ENCODE measurements at regions not wholly inside any gene's neighbourhood (a gene's known extent, or its start where the extent isn't known, plus 50 kb on each side); places are given as distances from the start of the nearest gene placed in this dataset.

DNA sequence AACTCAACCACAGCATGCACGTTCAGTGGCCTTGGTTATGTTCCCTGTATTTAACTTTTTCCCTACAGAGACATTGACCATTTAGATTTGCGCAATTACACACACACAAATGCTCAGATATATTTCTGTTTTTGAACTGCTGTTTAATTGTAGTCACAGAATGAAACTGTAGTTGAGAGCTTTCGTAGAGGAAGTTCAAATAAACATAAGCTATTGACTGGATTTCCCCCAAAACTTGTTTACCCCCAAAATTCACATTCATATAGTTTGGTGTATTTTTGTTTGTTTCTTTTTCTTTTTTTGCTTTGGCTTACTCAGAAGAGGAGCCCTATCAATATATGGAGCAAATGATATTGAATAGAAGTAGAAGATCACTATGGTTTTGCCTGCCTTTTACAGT is 921.0 kb downstream of the ADGRL2 start:
- DNase-seq = no peak

DNA sequence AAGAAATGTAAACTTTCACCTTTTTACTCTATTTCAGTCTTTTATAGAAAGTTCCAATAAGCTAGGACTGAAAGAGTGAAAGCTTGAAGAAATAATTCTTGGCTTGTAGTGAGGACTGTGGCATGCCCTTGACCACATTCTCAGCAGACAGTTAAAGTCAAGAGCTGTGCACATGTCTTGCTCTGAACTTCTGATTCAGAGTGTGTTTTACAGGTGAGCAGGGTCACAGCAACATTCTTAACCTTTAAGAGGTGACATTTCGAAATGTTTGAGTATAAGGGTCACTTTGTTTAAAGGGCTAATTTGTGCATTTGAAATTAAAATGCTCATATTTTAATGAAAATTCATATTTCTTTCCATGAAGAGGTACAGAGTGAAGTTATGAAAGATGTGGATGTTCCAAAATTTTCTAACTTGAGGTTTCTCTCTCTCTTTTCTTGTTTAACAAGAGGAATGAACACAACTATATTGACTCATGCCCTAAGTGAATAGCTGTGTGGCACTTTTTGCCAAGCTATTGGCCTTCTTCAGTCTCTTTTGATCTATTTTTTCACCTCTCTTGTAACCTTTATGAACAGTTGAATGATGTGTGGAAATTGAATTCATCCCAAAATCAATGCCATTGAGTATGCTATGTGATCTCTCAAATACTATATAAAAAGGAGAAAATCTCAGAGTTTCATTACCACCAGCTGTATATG is 918.1 kb downstream of the ADGRL2 start:
- DNase-seq = no peak

DNA sequence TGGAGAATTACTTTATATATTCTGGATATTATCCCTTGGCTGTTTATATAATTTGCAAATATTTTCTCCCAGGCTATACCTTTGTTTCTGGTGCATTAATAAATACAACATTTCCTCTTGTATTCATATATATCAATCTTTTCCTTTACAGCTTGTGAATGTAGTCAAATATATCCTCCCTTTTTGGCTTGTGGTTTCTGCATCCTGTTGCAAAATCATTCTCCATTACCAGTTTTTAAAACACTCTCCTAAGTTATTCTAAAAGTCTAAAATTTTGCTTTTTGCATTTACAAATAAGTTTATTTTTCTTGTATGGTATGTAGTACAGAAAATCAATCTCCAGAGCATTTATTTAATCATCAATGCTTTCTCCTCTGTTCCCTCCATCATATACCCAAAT is 909.4 kb downstream of the ADGRL2 start:
- no peak for DNase-seq

DNA sequence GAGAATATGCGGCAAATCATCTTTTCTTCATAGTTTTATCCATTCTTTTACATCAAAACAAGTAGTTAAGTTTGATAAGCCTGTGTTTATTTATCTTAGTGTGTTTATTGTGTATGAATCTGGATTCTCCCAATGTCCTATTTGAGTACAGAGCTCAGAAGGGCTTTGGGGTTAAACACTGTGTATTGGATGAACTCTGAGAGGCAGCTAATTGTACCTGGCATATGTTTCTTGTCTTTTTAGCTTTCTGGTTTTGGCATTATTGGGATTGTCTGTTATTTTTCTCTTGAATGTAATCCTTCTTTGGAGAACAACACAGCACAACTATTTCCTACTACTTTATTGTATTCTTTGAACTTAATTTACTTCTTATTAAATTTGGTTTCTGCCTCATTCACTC is 906.9 kb downstream of the ADGRL2 start:
- DNase-seq = no peak

DNA sequence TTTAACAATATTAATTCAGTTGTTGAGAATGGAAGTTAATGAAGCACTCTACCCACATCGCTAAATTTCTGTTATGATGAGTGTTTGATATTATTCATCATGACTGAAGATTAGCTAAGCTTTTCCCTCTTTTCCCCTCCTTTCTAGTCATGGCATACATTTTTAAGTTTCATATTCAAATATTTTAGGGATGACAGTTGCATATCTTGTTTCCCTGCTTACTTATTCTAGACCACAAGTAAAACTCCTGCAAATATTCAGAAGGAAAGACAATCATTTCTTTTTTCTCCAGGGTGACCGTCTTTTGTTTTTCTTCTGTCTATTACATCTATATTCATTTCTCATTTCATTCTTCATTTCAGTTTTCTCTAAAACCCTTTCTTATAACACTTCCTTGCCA is 906.0 kb downstream of the ADGRL2 start:
- no peak for DNase-seq

DNA sequence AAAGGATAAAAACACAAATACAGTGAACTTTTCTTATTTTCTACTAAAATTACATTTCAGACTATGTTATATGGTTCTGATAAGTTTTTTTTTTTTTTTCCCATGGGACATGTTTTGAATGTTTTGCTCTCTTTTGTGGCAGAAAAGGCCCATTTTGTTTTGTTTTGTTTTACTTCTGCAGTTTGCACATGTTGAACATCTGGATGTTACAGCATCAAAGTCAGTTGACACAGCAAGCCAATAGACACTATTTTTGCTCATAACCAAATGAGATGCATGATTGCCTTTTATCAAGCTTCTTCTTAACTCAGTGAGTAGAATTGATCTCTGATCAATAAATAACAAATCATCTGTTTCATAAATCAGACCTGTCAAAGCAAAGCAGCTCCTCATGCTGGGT is 904.2 kb downstream of the ADGRL2 start:
- no peak for DNase-seq

DNA sequence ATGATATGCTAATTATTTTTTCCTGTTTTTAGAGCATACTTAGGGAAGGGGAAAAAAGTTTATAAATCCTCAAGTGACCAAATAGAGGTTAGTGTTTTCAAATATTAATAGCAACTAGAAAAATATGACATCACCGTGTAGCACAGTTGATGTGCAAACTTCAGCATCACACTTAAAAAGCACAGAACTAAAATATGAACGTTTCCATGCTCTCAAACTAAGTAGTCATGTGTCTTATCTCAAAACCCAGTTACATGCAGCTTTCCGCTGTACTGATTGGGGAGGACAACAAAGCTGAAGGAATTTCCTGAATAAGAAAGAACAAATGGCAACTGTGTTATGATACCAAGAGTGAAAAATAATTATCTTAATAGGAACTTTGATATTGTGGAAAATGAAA is 903.7 kb downstream of the ADGRL2 start:
- DNase-seq = no peak

DNA sequence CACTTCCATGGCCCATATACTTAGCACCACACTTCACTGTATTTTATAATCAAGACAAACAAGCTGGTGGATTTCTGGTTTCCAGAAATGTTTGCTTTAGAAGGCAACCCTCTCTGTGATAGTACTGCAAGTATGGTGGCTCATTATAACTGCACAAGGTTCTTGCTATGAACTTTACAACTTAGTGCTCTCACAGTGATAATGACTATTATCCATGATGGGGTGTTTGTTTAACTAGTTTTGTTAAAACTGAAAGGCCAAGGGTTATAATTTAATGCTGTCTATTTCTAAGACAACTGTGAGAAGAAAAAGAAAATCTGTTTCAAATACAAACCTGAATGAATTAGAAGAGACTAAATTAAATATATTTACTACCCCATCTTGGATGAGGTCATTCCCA is 903.2 kb downstream of the ADGRL2 start:
- no peak for DNase-seq

DNA sequence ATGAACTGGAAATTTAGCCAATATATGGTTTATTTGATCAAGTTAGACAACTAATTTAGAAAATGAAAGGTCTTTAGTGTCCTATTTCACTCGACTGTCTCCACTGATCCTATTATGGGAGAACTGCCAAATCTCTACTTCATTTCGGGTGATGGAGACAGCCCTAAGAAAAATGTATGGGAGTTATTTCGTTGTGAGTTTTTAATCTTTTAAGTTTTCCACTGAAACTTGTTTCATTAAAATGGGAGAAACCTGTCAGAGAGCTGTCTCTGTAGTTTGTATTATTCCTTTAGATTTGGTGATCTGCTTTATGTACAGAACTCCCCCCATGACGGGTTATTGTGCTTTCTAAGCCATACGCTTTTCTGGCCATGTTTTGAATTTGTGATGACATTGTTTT is 899.7 kb downstream of the ADGRL2 start:
- no peak for DNase-seq

DNA sequence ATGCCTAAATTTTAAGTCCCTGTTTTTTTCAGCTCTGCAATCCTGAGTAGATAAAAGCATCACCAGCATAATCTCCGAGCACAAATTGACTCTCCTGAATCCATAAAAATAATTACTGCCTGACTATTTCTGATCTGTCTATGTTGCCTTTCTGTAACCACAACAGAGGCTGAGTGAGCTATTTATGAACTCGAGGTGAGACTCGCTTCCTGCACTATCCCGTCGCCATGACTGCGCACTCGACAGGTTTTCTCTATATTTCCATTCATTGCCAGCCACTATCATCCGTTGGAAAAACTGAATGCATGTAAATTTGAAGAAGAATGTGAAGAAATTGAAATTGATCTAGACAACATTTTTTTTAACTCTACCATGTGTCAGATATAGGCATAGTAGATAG is 897.2 kb downstream of the ADGRL2 start:
- no peak for DNase-seq

DNA sequence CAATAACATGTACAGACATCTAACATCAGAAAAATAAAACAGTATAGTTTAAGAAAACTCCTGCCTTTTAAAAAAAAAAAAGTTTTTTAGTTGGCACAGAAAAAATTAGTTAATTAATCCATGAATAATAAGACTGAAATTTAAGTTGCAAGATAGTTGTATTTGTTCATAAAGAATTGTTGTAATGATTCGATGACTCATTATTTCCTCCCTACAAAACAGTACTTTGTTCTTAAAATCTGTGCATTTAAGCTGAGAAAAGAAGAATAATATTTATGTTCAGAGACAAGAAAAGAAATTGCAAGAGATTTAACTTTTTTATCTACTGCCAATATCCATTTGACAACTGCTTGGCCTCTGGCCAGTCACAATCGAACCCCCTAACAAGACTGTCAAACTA is 894.7 kb downstream of the ADGRL2 start:
- DNase-seq = no peak

DNA sequence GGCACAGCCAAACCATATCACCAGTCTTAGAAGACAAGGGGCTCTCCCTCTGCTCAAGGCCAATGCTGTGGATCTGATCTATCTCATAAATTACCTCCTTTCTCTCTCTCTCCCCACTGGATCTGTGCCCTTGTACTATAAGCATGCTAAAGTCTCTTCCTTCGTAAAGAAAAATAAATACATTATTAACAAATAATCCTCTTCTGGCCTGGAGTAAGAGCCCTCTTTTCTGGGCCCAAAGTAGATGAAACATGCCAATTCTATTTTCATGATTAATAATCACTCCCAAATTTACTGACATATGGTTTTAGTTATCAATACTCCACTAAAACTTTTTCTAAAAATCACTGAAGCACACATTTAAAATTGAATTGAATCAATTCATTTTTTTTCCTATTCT is 889.7 kb downstream of the ADGRL2 start:
- no peak for DNase-seq

DNA sequence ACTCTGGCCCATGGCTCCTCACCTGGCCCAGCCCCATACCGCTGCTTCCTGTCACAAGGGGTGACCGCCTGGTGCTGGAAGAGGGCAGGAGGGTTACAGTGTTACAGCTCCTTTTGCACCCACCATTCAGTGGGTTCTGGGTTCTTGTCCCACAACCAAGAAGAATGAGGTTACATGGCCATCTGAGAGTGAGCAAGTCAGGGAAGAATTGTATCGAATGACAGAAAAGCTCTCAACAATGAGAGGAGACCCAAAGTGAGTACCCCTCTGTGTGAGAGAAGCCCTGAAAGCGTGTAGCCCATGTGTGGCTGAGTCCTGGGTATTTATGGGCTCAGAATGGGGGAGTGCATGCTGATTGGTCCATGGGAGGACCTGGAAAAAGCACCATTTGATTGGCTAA is 888.5 kb downstream of the ADGRL2 start:
- no peak for DNase-seq

DNA sequence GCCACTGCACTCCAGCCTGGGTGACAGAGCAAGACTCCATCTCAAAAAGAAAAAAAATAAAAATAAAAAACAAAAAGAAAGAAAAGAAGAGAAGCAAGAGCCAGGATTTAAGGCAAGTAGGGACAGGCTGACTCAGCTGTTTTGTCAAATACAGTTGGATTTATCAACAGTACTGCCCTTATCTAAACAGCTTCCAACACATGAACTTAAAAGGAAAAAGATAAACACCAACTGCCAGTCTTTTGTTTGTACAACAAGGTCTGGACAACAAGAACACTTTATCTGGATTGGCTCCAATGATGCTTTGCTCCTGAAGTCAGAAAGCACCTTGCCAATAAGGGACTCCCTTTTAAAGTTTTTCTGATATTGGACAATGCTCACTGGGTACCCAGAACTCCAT is 886.0 kb downstream of the ADGRL2 start:
- DNase-seq = no peak

DNA sequence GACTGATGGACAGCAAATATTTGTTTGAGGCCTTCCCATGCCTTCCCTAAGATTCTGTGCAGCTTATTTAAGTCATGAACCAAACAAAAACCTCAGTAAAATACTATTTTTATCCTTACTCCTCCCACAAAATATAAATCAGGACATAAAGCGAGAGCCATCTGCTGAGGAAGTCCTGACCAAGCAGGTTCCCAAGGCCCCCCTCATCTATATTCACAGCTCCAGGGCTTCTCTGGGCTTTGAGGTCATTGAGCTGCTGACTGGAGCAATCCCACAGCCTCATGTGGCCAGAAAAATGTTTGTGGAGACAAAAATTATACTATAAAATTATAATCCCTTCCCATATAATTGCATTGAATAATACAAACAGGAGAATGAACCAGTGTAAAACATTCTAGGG is 846.2 kb downstream of the ADGRL2 start:
- DNase-seq = no peak

DNA sequence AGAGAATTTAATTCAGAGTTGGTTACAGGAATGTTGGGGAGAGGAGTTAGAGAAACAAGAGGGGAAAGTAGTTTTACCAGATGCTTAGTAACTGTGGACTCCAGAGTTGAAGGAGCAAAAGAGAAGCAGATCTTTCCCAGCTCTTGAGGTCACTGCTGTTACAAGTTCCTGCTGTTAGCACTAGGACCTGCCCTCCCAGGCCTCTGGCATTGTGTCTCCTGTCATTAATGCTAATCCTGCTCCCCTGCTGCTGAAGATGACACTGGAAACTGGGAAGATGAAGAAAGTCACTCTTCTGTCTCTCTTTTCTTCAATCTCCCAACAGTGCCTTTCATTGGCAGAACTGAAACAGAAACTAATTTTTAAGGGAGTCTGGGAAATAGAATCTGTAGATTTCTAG is 845.6 kb downstream of the ADGRL2 start:
- no peak for DNase-seq

DNA sequence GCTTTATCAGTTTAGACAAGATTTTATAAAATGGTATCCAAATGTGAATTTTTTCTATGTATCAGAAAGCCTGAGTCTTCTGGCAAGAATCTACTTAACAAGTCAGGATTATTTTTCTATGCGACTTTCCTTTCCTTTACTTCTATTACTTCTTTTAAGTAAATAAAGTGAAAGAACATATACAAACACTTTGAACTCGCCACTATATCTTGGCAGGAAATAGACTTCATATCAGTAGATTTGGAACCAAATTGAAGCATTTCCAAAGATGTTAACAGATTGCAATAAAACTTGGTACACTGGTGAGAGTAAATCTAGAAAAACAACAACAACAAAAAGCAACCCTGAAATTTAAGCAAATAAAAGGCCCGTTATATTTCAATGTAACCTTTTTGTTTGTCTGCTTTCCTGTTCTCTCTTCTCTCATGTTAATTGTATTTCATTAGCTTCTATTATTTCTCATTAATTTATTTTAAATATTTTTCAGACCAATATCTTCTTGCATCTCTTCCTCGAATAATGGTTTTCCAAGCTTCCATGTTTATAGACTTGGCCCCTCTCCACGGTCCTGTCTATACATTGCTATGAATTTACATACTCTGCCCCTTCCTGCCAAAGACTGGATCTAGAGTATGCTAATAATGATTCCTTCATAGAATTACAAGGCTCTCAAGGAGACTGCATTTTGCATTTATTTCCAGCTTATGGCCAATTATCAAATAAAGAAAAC is 843.6 kb downstream of the ADGRL2 start:
- DNase-seq = no peak

DNA sequence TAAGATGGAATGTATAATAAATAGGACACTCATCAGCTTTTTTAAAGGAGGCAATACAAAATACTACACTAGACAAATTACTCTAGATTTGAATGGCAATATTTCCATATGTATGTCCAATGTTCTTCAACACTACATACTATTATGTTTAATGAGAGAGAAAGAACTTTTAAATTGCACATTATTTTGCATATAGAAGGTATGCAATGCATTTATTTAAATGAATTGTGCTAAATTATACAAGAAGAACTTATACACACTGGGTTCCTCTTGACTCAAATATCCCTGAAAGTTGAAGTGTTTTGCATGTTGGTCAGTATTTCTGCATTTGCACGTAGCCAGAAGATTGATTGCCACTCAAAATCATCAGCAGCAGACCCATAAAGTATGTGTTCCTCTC is 839.6 kb downstream of the ADGRL2 start:
- no peak for DNase-seq

DNA sequence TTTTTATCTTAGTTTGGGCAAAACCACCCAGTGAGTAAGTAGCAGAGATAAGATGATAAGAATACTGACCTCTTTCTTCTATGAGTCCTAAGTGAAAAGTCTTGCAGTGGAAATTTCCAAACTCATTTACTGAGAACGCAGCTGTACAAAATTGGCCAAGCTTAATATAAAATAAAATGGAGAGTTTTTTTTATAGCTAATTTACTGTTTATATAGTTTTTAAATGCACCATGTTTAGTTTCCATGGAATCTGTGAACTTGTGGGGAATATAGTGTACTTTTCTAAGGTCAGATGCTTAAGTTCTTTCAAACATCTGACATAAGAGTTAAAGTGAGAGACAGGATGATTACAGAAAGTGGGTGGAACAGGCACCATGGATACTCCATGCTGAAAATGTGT is 833.5 kb downstream of the ADGRL2 start:
- no peak for DNase-seq

DNA sequence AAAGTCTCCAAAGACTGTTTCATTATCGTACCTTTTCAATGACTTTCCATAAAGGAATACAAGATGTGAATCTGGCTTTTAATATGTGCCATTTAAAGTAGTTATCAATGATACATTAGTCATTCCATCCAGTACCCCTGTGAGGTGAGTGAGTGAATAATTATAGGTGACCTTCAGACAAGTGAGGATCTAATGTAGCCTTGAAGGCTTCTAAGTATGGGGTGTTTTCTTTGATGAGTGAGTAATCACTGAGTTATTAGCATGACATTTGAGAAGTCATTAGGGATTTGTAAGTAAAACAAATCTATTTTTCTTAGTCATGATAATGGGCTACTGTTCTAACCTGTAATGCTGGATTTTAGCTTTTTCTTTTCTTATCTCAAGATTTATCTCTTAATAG is 831.4 kb downstream of the ADGRL2 start:
- DNase-seq = no peak

DNA sequence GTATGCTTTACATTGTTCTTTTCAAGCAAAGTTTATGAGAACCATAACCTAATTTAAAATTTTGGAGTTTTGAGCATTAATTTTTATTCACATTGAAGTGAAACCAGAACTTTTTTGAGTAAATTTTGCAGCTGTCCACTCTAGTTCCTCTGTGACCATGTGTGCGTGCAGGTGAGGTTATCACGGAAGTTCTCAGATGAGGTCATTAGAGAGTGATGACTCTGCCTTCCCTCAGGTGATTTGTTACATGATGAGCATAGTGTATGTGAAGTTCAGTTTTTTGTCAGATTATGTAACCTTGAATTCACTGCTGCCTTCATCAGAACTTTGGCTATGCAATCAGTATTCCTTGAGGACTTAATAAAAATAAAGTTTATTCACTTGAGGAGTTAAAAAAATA is 828.2 kb downstream of the ADGRL2 start:
- DNase-seq = no peak

DNA sequence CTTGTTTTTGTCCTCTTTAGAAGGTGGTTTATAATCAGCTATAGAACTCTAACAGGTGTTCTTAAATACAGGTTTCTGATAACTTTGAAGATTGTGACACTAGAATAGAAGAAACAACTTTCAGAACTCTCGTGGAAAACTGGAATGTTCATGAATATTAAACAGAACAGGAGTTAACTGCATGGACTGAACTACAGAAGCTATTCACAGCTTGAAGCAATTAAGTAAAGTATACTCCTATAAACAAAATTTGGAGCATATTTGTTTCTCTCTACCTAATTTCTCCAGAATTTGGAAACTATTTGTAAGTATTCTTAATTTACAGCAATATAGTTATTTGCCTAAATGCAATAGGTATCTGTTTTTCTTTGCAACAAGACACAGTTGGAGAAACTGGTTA is 824.8 kb downstream of the ADGRL2 start:
- no peak for DNase-seq

DNA sequence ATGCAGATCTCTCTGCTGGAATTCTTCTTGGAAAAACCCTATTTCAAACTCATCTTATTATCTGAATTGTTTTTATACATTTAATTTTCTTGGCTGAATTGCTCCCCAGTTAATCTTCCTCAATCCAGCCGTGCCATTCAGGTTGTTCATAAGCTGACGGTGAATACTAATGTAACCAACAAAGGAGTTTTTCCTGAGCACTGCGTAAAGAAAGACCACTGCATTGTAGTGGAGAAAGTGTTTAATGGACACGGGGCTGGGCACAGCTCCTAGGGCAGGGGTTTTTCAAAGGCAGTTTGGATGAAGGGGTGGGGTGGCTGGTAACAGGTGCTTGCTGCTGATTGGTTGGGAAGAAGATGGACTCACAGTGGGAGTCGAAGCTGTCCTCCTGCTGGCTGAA is 820.3 kb downstream of the ADGRL2 start:
- no peak for DNase-seq

DNA sequence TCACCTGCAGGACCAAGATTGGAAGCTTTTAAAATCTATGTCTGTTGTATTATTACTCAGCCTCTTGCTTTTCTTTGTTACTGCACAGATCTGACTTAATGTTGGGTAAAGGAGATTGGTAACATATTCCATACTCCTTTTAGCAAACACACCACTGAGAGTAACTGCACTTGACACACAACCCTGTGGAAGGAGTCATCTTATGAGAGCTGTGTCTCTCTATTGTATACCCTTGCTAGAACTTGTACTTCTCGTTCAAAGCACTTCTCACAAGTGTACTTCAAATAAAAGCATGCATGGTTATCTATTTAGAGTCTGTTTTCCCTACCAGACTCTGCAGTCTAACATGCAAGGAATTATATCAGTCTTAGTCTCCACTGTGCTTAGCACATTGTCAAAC is 813.4 kb downstream of the ADGRL2 start:
- no peak for DNase-seq

DNA sequence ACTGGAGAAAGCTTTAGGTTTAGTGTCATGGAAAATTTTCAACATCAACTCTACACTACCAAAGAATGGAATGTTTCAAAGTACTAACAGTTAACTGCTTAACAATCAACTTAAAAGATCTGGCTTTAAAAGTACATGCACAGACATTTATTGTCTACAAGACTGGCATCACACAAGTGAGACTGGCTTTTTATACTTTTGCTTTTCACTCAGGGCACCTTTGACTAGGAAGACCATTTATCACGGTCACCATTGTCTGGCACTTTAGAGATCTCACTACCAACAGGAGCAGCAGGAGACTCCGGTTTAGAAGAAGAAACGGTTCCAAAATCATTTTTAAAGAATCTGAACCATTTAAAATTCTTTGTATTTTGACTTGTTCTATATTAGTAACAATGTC is 812.3 kb downstream of the ADGRL2 start:
- no peak for DNase-seq
